HEK293T (cell line): ENCODE measurements at regions not wholly inside any gene's neighbourhood (a gene's known extent, or its start where the extent isn't known, plus 50 kb on each side); places are given as distances from the start of the nearest gene placed in this dataset.

Experiments
- CTCF ChIA-PET: fragments of 350-600 bp; formaldehyde crosslinking; extraction: SDS; loops from one replicate; lab custom pipeline; 2021; ENCODE audit warnings: antibody characterized with exemption, inconsistent platforms; lab: Yijun Ruan, JAX
- POLR2A ChIA-PET: fragments of 350-600 bp; formaldehyde crosslinking; extraction: SDS; loops from one replicate; lab custom pipeline; 2020; ENCODE audit warnings: antibody characterized with exemption, inconsistent platforms; lab: Yijun Ruan, JAX
- DNase-seq: peaks from one replicate; pipeline ENCODE4 v3.0.0; 2012; ENCODE audit warnings: mixed read lengths; ENCODE audit errors: extremely low spot score
- ARNT ChIP-seq: fragments of 450-650 bp; IDR thresholded peaks from 2 replicates; pipeline ENCODE4 v1.6.1; 2017; ENCODE audit warnings: mild to moderate bottlenecking
- BHLHE40 ChIP-seq: fragments of 450-650 bp; IDR thresholded peaks from 2 replicates; pipeline ENCODE4 v1.6.1; 2016; ENCODE audit warnings: mild to moderate bottlenecking, moderate library complexity, borderline replicate concordance
- CTBP1 ChIP-seq: fragments of 450-650 bp; IDR thresholded peaks from 2 replicates; pipeline ENCODE4 v1.6.1; 2016; ENCODE audit warnings: borderline replicate concordance
- ELF4 ChIP-seq: fragments of 450-650 bp; IDR thresholded peaks from 2 replicates; pipeline ENCODE4 v1.6.1; 2017; ENCODE audit warnings: antibody characterized with exemption
- FOXA1 ChIP-seq: fragments of 450-650 bp; IDR thresholded peaks from 2 replicates; pipeline ENCODE4 v1.6.1; 2016; ENCODE audit warnings: mild to moderate bottlenecking
- FOXK2 ChIP-seq: fragments of 450-650 bp; IDR thresholded peaks from 2 replicates; pipeline ENCODE4 v1.6.1; 2016; ENCODE audit warnings: mild to moderate bottlenecking
- FOXM1 ChIP-seq: fragments of 450-650 bp; IDR thresholded peaks from 2 replicates; pipeline ENCODE4 v1.6.1; 2017; ENCODE audit warnings: mild to moderate bottlenecking, borderline replicate concordance
- HDGF ChIP-seq: fragments of 450-650 bp; IDR thresholded peaks from 2 replicates; pipeline ENCODE4 v1.6.1; 2017; ENCODE audit warnings: antibody characterized with exemption, borderline replicate concordance
- L3MBTL2 ChIP-seq: fragments of 450-650 bp; conservative IDR thresholded peaks from 2 replicates; pipeline ENCODE4 v1.6.1; 2016; ENCODE audit warnings: mild to moderate bottlenecking
- LEF1 ChIP-seq: fragments of 450-650 bp; IDR thresholded peaks from 2 replicates; pipeline ENCODE4 v1.6.1; 2017; ENCODE audit warnings: mild to moderate bottlenecking, borderline replicate concordance
- NFRKB ChIP-seq: fragments of 450-650 bp; IDR thresholded peaks from 2 replicates; pipeline ENCODE4 v1.6.1; 2016; ENCODE audit warnings: mild to moderate bottlenecking, moderate library complexity
- SP1 ChIP-seq: fragments of 450-650 bp; IDR thresholded peaks from 2 replicates; pipeline ENCODE4 v1.6.1; 2017
- SUZ12 ChIP-seq: fragments of 450-650 bp; IDR thresholded peaks from 2 replicates; pipeline ENCODE4 v1.6.1; 2016; ENCODE audit warnings: mild to moderate bottlenecking
- TARDBP ChIP-seq: fragments of 450-650 bp; IDR thresholded peaks from 2 replicates; pipeline ENCODE4 v1.6.1; 2016
- ZNF384 ChIP-seq: fragments of 450-650 bp; IDR thresholded peaks from 2 replicates; pipeline ENCODE4 v1.6.1; 2016
- TF ChIP-seq, protein P1 (sequence below): fragments of 450-650 bp; IDR thresholded peaks from 2 replicates; pipeline ENCODE4 v1.6.1; 2016

DNA sequence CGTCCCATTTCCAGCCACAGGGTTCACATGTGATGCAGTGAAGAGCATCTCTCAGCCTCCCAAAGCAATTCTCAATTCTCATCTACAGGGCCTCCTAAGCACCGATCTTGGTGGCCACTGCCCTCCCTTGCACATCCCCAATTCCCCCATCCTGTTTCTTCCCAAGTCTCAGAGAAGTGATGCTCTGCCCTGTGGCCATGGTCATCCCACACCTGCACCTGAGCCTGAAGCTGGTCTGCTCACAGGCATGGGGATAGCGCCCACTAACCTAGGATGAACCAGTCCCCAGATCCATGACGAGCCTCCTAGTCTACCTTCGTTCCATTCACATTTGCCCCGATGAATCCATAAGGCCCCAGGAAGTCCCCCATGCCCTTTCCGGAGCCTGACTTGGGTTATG lies 201.5 kb downstream of the UACA start:
- ChIA-PET CTCF (no interaction called here), POLR2A (interaction anchor here (1.5 kb wide), 1 partner anchor 10 kb away, joined by 3 read pairs; no protein-coding TSS in a partner anchor)
- DNase-seq, result no peak
- TF ChIP-seq FOXK2, result no peak
- TF ChIP-seq HDGF, result no peak
- no peak for TF ChIP-seq ELF4
- TF ChIP-seq ARNT, result no peak
- TF ChIP-seq, protein P1, sequence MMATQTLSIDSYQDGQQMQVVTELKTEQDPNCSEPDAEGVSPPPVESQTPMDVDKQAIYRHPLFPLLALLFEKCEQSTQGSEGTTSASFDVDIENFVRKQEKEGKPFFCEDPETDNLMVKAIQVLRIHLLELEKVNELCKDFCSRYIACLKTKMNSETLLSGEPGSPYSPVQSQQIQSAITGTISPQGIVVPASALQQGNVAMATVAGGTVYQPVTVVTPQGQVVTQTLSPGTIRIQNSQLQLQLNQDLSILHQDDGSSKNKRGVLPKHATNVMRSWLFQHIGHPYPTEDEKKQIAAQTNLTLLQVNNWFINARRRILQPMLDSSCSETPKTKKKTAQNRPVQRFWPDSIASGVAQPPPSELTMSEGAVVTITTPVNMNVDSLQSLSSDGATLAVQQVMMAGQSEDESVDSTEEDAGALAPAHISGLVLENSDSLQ, result no peak
- TF ChIP-seq SUZ12, result no peak

DNA sequence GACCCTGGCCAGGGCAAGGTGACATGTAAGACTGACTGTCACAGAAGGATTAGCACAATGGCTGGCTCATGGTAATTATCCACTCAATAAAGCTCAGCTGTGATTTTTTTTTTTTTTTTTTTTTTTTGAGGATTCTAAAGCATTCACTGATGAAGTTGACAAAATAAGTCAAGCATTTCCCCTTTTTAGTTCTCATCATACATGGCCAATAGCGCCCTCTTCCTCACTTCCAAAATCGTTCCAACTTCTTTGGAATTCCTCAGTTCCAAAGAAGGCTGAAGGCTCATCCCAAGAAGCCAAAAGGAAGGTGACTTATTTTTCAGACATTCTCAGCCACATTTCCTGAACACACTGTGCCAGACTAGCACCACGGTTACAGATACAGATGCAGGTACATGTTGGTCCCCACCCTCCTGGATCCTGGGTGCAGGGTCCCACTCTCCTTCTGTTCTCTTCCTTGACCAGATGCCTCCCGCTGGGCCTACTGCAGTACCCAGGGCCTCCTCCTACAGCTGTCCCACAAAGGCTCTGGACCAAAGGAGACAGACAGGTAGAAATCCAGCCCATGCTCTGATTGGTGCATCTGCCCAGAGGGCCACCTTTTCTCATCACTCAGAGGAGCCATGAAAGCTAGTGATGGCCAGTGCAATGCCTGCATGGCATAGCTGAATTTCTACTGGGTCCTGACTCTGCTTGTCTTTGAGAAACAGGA lies 202.6 kb downstream of the UACA start:
- CTCF ChIA-PET, result interaction anchor here (0.6 kb wide), 2 partner anchors 48 to 652 kb away, joined by 3 to 4 read pairs; no protein-coding TSS in a partner anchor
- POLR2A ChIA-PET, result interaction anchor here (0.9 kb wide), 1 partner anchor 34 kb away, joined by 3 read pairs; no protein-coding TSS in a partner anchor
- no peak for DNase-seq
- no peak for TF ChIP-seq TARDBP
- no peak for TF ChIP-seq CTBP1
- TF ChIP-seq, protein P1, result no peak
- TF ChIP-seq FOXK2, result no peak
- TF ChIP-seq LEF1, result no peak
- no peak for TF ChIP-seq SUZ12
- TF ChIP-seq L3MBTL2, result no peak
- no peak for TF ChIP-seq HDGF
- no peak for TF ChIP-seq FOXM1
- TF ChIP-seq ELF4, result no peak
- TF ChIP-seq FOXA1, result no peak
- no peak for TF ChIP-seq SP1

DNA sequence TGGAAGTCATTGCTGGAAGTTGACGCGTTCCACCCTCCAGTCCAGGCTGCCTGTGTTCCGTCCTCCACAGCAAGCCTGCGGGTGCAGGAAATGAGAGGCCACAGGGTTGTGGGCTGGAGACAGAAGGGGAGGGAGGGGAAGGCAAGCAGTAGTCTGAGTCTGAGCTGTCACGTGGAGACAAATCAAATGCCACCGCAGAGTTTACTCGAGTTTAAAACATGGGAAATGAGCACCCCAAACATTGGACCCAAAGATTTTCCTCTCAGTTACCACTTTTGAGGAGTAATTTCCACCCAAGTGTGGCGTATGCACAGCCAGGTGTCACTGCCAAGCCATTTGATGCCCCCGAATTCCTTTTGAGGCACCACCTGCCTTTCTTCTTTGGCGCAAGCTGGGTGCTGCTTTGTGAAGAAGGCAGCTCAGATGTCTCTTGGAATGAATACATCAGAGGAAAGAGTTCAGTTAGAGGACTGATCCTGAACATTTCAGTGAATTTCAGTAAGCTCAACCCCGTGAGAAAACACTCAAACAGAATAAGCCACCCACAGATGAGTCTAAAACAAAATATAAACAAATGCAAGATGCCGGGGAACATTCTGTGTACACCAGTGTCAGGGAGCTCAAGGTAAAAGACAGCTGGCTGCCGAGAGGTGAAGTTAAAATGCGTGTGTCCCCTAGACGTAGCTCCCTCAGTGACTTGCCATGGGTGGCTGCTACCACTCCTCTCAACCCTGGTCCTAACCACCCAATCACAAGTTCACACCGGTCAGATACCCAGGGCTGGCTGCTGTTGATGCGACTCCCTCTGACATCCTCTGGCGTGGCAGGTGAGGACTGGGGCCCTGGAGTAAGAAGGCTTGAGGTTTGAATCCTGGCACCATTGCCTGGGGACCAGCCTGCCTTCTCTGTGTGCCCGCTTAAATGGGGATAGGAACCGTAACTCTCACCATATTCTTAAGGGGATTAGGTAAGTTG lies 203.8 kb downstream of the UACA start:
- CTCF ChIA-PET, result interaction anchor here (0.6 to 1.1 kb wide), 3 partner anchors 26 to 653 kb away, joined by 3 to 4 read pairs (median 4); no protein-coding TSS in a partner anchor
- POLR2A ChIA-PET, result no interaction called here
- TF ChIP-seq L3MBTL2 (no peak), LEF1 (no peak), CTBP1 (no peak), ZNF384 (no peak), BHLHE40 (no peak), NFRKB (no peak), HDGF (no peak), SP1 (no peak), FOXK2 (no peak), FOXA1 (no peak), FOXM1 (no peak), ARNT (no peak), TARDBP (no peak), ELF4 (no peak), SUZ12 (no peak)
- TF ChIP-seq, protein P1, result no peak
- DNase-seq, result no peak

DNA sequence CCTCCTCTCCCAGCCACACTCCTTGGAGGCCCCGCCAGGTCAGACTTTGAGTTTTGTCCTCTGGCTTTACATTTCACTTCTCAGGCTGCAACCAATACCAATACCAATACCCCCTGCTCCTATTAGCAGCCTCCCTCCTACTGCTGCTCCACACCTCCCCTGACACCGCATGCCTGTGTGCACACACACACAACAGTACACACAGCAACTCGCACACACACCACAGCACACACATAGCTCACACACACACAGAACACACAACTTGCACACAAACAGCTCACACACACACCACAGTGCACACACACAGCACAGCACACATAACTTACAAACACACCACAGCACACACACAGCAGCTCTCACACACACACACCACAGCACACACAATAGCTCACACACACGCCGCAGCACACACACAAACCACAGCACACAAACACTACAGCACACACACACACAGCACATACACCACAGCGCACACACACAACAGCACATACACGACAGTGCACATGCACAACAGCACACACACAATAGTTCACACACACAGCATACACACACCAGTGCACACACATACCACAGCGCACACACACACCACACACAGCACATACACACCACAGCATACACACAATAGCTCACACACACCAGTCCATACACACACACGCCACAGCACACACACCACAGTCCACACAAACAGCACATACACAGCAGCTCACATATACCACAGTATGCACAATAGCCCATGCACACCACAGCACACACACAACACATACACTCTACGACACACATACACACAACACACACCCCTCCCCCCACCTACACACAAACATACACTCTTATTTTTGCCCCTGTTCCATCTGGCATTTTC lies 204.7 kb downstream of the UACA start:
- POLR2A ChIA-PET, result no interaction called here
- CTCF ChIA-PET, result interaction anchor here (1.1 kb wide), 1 partner anchor 27 kb away, joined by 4 read pairs; no protein-coding TSS in a partner anchor
- DNase-seq, result no peak
- no peak for TF ChIP-seq CTBP1
- no peak for TF ChIP-seq TARDBP

DNA sequence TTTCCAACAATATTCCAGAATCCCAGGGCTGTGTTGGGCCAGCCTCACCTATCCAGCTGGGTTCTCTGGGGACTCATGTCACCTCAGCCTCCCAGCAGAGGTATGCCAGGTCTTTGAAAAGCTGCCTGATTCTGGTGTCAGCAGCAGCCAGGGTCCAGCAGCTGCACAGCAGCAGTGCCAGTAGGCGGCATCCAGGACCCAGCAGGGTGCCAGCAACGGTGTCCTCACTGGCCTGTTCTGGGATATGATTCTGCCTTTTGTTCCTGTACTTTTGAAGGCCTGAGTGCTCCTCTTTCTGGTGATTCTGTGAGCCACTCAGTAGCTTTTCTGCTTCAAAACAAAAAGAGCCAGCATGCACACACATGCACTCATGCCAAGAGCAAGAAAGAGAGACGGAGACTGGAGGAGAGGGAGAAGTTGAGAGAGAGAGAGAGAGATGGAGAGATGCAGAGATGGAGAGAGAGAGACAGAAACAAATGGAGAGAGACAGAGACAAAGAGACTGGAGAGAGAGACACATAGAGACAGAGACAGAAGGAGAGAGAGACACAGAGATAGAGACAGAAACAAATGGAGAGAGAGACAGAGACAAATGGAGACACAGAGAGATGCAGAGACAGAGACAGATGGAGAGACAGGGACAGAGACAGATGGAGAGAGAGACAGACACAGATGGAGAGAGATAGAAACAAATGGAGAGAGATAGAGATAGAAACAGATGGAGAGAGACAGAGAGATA lies 205.7 kb downstream of the UACA start:
- no peak for DNase-seq
- ChIA-PET CTCF (interaction anchor here (0.6 kb wide), 1 partner anchor 25 kb away, joined by 3 read pairs; no protein-coding TSS in a partner anchor), POLR2A (no interaction called here)

More for the DNA sequence above, 205.7 kb downstream of the UACA start:
- TF ChIP-seq FOXK2 (no peak), L3MBTL2 (no peak), FOXA1 (no peak), CTBP1 (no peak), TARDBP (no peak), LEF1 (no peak), ELF4 (no peak), BHLHE40 (no peak), ZNF384 (no peak), SUZ12 (no peak)
- TF ChIP-seq, protein P1, result no peak
